Esophagus squamous epithelium (tissue), 5 donors: ENCODE measurements at regions not wholly inside any gene's neighbourhood (a gene's known extent, or its start where the extent isn't known, plus 50 kb on each side); places are given as distances from the start of the nearest gene placed in this dataset.

Source experiments
- DNase-seq: peaks from one replicate; lab custom pipeline; 2025; lab: John Stamatoyannopoulos, UW
- H3K27ac ChIP-seq, 4 donors: fragments of 200-600 bp; sonication (generic); one replicate each; pipeline ENCODE4 v1.5.1; 2016 to 2019; ENCODE audit warnings: mild to moderate bottlenecking in 1 of 4
- H3K27me3 ChIP-seq, 4 donors: fragments of 200-600 bp; sonication (generic); 1 replicate in 3 of 4; 2 replicates in 1 of 4; pipeline versions ENCODE4 v1.5.1 to v1.6.0; 2017 to 2021; ENCODE audit warnings: antibody characterized with exemption in 1 of 4
- H3K36me3 ChIP-seq, 3 donors: fragments of 200-600 bp; sonication (generic); one replicate each; pipeline ENCODE4 v1.5.1; 2016 to 2019
- H3K4me1 ChIP-seq, 3 donors: fragments of 200-600 bp; sonication (generic); one replicate each; pipeline ENCODE4 v1.5.1; 2017 to 2019
- H3K4me3 ChIP-seq, 4 donors: fragments of 200-600 bp; sonication (generic); 1 replicate in 3 of 4; 2 replicates in 1 of 4; pipeline ENCODE4 v1.5.1; 2016 to 2019; ENCODE audit warnings: mild to moderate bottlenecking in 2 of 4, moderate library complexity in 1 of 4
- H3K9me3 ChIP-seq, 3 donors: fragments of 200-600 bp; sonication (generic); one replicate each; pipeline ENCODE4 v1.5.1; 2016 to 2019
- POLR2A ChIP-seq, 4 donors: fragments of 450-650 bp; IDR thresholded peaks; one replicate each; pipeline ENCODE4 v1.6.1; 2017; ENCODE audit warnings: antibody characterized with exemption in 4 of 4, mild to moderate bottlenecking in 4 of 4, moderate library complexity in 3 of 4
- WGBS, 2 donors: methylation state at CpG; one replicate each; pipeline ENCODE4 v1.1.5; 2018; 5-methylcytosine and 5-hydroxymethylcytosine counted together
- intact Hi-C: fragments of 100-400 bp; cut with DNase I; formaldehyde crosslinking; loops from one replicate; pipeline ENCODE4 v1.15.0; 2022
- TF ChIP-seq, protein P1 (sequence below), 6 experiments: fragments of 450-650 bp in 4 of 6; fragments of 200-600 bp in 2 of 6; sonication (generic) in 2 of 6; IDR thresholded peaks; one replicate each; pipeline ENCODE4 v1.5.1; 2016 to 2019; ENCODE audit warnings: antibody characterized with exemption in 6 of 6, mild to moderate bottlenecking in 4 of 6, moderate library complexity in 4 of 6
- donor health status: DM: yes; HTN: yes; CAD: no.

DNA sequence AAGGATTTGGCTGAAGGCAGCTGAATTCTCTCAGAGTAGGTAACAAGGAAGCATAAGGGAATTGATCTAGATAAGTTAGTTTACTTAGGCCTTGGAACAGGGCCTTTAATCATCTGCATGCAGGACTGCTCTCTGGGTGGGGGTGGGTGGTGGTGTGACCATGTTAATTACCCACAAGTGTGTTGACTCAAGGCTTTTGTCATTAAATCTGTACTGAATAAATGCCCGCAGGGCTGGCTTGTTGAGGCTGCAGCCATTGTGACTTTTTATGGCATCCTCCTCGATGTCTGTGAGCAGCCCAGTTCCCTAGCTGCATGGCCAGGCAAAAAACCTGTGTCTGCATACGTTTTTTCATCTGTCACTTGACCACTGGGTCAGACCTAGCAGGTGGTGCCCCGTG lies 63.5 kb upstream of the ASCC3 start:
- H3K36me3 ChIP-seq: no peaks in the 10 kb centered on the region
- no peaks in the 10 kb centered on the region for H3K27me3 ChIP-seq
- H3K27ac ChIP-seq: no peak overlapping the region
- H3K9me3 ChIP-seq: peaks cover 0 to 3% (median 0%) of the 10 kb centered on the region in 3 donors
- intact Hi-C loops: no loop called here
- DNase-seq: no peak
- WGBS, 2 donors: 46 to 53% methylated on average over 3 to 4 of the region's 4 CpGs
- no peak overlapping the region for H3K4me3 ChIP-seq
- no peaks in the 10 kb centered on the region for H3K4me1 ChIP-seq
- TF ChIP-seq, protein P1, sequence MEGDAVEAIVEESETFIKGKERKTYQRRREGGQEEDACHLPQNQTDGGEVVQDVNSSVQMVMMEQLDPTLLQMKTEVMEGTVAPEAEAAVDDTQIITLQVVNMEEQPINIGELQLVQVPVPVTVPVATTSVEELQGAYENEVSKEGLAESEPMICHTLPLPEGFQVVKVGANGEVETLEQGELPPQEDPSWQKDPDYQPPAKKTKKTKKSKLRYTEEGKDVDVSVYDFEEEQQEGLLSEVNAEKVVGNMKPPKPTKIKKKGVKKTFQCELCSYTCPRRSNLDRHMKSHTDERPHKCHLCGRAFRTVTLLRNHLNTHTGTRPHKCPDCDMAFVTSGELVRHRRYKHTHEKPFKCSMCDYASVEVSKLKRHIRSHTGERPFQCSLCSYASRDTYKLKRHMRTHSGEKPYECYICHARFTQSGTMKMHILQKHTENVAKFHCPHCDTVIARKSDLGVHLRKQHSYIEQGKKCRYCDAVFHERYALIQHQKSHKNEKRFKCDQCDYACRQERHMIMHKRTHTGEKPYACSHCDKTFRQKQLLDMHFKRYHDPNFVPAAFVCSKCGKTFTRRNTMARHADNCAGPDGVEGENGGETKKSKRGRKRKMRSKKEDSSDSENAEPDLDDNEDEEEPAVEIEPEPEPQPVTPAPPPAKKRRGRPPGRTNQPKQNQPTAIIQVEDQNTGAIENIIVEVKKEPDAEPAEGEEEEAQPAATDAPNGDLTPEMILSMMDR (IDR thresholded peaks at IDR 0.05): no peak
- TF ChIP-seq POLR2A (IDR thresholded peaks at IDR 0.05): no peak

DNA sequence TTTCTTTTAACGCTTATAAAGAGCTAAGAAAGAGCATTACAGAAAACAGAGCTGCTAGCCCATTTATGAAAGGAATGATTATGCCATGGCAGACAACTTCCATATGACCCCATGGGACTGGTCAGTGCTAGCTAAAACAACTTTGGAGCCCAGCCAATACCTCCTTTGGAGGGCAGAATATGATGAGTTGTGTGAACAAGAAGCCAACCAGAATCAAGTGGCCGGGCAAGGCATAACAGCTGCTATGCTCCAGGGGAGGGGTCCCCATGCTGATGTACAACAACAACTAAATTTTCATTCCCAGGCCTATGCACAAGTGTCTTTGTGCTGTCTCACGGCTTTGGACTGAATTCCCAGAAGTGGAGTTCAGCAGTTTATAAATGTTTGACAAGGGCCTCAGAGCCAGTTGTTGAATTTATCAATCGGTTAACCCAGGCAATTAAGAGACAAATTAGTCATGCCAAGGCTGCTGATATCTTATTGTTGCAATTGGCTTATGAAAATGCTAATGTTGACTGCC lies 65.0 kb upstream of the ASCC3 start:
- H3K27ac ChIP-seq: no peak overlapping the region
- intact Hi-C loops: no loop called here
- no peak for TF ChIP-seq POLR2A (IDR thresholded peaks at IDR 0.05)
- TF ChIP-seq, protein P1 (IDR thresholded peaks at IDR 0.05): no peak
- H3K9me3 ChIP-seq: peaks cover 0 to 3% (median 0%) of the 10 kb centered on the region in 3 donors
- DNase-seq: no peak
- no peaks in the 10 kb centered on the region for H3K4me1 ChIP-seq
- no peak overlapping the region for H3K4me3 ChIP-seq
- WGBS, 2 donors: 82 to 86% methylated on average over 4 of the region's 4 CpGs
- no peaks in the 10 kb centered on the region for H3K36me3 ChIP-seq
- H3K27me3 ChIP-seq: no peaks in the 10 kb centered on the region

DNA sequence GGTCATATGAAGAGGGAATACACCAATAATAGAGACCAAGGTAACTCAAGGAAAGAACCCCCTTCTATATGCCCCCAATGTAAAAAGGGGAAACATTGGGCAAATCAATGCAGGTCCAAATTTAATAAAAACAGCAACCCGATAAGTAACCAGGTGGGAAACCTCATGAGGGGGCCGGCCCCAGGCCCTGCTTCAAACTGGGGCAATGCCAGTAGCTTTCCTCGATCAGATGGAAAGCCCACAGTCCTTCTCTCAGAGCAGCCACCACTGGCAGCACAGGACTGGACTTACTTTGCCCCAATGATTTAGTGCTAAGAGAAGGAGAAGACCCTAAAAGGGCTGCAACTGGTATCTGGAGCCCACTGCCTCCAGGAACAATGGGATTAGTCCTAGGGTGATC lies 65.6 kb upstream of the ASCC3 start:
- TF ChIP-seq POLR2A (IDR thresholded peaks at IDR 0.05): no peak
- TF ChIP-seq, protein P1 (IDR thresholded peaks at IDR 0.05): no peak
- H3K27ac ChIP-seq: no peak overlapping the region

DNA sequence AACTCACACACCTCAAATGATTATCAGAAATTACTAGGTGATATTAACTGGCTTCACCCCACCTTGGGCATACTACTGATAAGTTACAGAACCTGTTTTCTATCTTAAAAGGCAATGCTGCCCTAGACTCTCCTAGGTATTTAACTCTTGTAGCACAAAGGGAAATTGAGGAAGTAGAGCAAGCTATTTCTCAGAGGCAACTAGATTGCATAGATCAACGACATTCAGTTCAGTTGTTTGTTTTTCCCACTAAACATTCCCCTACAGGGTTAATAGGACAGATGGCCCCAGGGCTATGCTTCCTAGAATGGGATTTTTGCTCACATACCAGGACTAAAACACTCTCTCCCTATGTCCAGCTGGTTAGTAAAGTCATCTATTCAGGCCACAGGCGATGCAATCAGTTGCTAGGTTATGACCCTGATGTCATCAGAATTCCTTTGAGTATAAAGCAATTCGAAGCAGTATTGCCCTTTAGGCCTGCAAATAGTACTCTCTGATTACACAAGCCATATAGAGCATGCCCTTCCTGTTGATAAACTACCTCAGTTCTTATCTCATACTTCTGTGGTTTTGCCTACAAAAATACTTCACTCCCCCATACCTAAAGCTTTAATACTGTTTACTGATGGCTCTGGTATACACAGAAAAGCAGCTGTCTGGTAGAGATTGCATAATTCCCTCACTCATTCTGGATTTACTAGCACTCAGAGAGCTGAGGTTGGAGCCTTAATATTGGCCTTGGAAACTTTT lies 67.4 kb upstream of the ASCC3 start:
- no peak for TF ChIP-seq POLR2A (IDR thresholded peaks at IDR 0.05)
- TF ChIP-seq, protein P1 (IDR thresholded peaks at IDR 0.05): no peak
- Histone ChIP-seq H3K27me3 (no peaks in the 10 kb centered on the region), H3K9me3 (peaks cover 0 to 3% (median 0%) of the 10 kb centered on the region in 3 donors), H3K27ac (no peak overlapping the region), H3K4me3 (no peak overlapping the region), H3K4me1 (no peaks in the 10 kb centered on the region), H3K36me3 (no peaks in the 10 kb centered on the region)
- no peak for DNase-seq
- 13 to 21% methylated on average over 3 of the region's 3 CpGs for WGBS, 2 donors
- intact Hi-C loops: no loop called here

More for the DNA sequence above, 65.6 kb upstream of the ASCC3 start:
- H3K4me1 ChIP-seq: no peaks in the 10 kb centered on the region
- H3K36me3 ChIP-seq: no peaks in the 10 kb centered on the region
- H3K27me3 ChIP-seq: no peaks in the 10 kb centered on the region
- no peak overlapping the region for H3K4me3 ChIP-seq
- no peak for DNase-seq
- peaks cover 0 to 3% (median 0%) of the 10 kb centered on the region in 3 donors for H3K9me3 ChIP-seq
- intact Hi-C loops: no loop called here
- WGBS, 2 donors: 72 to 86% methylated on average over 2 of the region's 3 CpGs

DNA sequence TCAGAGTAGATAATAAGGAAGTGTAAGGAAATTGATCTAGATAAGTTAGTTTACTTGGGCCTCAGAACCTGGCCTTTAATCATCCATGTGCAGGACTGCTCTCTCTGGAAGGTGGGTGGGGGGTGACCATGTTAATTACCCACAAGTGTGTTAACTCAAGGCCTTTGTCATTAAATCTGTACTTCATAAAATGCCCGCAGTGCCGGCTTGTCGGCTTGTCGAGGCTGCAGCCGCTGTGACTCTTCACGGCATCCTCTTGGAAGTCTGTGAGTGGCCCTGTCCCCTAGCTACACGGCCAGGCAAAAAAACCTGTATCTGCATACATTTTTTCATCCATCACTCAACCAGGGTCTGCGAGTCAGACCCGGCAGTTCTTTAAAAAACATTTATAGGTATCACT lies 70.9 kb upstream of the ASCC3 start:
- H3K4me3 ChIP-seq: no peak overlapping the region
- DNase-seq: no peak
- H3K9me3 ChIP-seq: peaks cover 0 to 3% (median 0%) of the 10 kb centered on the region in 3 donors
- 62 to 72% methylated on average over 9 of the region's 9 CpGs for WGBS, 2 donors
- TF ChIP-seq, protein P1 (IDR thresholded peaks at IDR 0.05): no peak
- TF ChIP-seq POLR2A (IDR thresholded peaks at IDR 0.05): no peak
- no peaks in the 10 kb centered on the region for H3K27me3 ChIP-seq
- no peaks in the 10 kb centered on the region for H3K4me1 ChIP-seq
- H3K36me3 ChIP-seq: no peaks in the 10 kb centered on the region
- H3K27ac ChIP-seq: no peak overlapping the region
- intact Hi-C loops: no loop called here
